ENCODE measurements at regions not wholly inside any gene's neighbourhood (a gene's known extent, or its start where the extent isn't known, plus 50 kb on each side); places are given as distances from the start of the nearest gene placed in this dataset.
"Not testable (repeated sequence)": the region's sequence is repeated elsewhere in the genome, so short reads cannot be mapped to it uniquely, and the experiment has no call there.

DNA sequence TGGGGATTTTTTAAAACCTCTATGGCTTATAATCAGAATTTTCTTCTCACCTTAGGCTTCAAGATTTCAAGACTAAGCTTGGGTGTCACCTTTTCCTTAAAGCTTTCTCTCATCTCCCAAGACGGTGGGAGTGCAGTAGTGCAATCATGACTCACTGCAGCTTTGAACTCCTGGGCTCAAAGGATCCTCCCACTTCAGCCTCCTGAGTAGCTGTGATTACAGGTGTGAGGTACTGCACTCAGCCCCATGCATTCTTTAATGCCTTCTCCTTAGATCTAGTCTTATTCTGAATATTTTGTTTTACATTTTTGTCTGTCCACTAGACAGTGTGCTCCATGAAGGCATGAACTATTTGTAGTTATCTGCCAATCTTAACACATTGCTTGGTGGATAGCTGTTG, 55.7 kb upstream of the FAT3 start:
- DNase-seq (ENCODE audit: low spot score) = no peak

GRCh38 chr11:92167571-92167970, 57.0 kb upstream of the FAT3 start:
- DNase-seq (ENCODE audit: low spot score) = no peak

GRCh38 chr11:92166335-92166734, 58.3 kb upstream of the FAT3 start:
- DNase-seq (ENCODE audit: low spot score) = no peak

GRCh38 chr11:92163879-92164278, 60.7 kb upstream of the FAT3 start:
- DNase-seq (ENCODE audit: low spot score) = no peak

DNA sequence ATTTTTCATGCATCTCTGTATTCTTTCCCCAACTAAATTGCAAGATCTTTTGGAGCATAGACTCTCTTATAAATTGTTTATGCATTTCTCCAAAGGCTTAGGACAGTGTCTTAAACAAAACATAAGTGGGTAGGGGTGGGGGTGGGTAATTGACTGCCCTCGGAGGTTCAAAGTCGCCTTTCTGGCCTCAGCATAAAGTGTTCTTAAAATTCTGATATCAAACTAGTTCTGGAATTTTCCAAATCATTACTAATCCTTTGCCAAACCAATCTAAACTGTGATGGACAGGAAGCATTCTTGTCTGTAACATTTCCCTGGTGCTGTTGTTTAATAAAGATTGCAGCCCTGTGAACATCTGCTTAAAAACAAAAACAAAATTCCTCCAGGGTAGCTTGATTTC, 61.8 kb upstream of the FAT3 start:
- no peak for DNase-seq (ENCODE audit: low spot score)

GRCh38 chr11:92159931-92160330, 64.7 kb upstream of the FAT3 start:
- no peak for DNase-seq (ENCODE audit: low spot score)

- not testable (repeated sequence) for DNase-seq (ENCODE audit: low spot score)
Observed at GRCh38 chr11:92157390-92157789, 67.2 kb upstream of the FAT3 start.

DNA sequence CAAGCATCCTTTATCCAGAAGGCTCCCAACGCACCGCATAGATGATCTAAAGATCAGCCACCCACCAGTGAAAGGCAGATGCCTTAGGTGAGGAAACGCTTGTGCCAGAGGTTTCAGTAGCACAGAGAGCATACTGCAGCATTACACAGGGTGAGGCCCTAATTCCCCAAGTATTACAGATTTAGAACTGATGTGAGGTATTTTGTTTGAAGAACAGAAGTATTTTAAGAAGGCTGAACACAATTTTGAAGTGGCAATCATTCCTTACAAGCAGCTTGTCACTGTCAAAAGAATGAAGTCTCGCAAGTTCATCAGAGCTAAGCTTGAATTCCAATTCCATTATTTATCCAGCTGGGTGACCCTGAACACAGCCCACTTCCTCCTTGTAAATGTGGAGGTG, 70.0 kb upstream of the FAT3 start:
- DNase-seq (ENCODE audit: low spot score) = no peak

GRCh38 chr11:92154110-92154509, 70.5 kb upstream of the FAT3 start:
- no peak for DNase-seq (ENCODE audit: low spot score)

GRCh38 chr11:92153542-92153941, 71.1 kb upstream of the FAT3 start:
- DNase-seq (ENCODE audit: low spot score) = no peak

DNA sequence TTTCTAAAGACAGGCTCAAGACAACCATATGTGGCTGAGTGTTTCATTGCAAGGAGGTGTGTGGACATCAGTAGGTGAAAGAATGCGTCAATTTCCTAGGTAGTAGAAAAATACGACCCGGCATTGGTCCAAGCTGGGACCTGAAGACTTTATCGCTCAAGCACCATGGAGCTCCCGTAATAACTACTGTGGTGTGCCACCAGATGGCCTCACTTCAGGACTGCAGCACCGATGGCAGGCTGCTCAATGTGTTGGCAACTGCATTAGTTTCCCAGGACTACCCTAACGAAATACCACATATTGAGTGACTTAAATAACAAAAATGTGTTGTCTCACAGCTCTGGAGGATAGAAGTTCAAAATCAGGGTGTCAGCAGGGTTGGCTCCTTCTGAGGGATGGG, 72.4 kb upstream of the FAT3 start:
- no peak for DNase-seq (ENCODE audit: low spot score)

- DNase-seq (ENCODE audit: low spot score) = no peak
Observed at GRCh38 chr11:92149996-92150395, 74.6 kb upstream of the FAT3 start.

DNA sequence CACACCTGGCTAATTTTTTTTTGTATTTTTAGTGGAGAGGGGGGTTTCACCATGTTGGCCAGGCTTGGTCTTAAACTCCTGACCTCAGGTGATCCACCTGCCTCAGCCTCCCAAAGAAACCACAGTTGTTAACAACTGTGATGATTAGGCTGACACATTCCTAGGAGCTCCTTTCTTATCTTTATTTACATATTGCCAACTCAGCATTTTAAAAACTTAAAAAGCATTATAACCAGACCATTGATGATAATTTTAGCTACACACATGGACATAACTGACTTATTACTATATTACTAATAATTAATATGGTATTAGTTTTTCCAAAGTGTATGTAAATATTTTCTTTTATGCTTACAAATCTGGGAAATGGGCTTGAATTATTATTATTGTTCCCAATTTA, 82.9 kb upstream of the FAT3 start:
- no peak for DNase-seq (ENCODE audit: low spot score)

GRCh38 chr11:92141159-92141558, 83.5 kb upstream of the FAT3 start:
- no peak for DNase-seq (ENCODE audit: low spot score)

GRCh38 chr11:92140021-92140420, 84.6 kb upstream of the FAT3 start:
- no peak for DNase-seq (ENCODE audit: low spot score)

DNA sequence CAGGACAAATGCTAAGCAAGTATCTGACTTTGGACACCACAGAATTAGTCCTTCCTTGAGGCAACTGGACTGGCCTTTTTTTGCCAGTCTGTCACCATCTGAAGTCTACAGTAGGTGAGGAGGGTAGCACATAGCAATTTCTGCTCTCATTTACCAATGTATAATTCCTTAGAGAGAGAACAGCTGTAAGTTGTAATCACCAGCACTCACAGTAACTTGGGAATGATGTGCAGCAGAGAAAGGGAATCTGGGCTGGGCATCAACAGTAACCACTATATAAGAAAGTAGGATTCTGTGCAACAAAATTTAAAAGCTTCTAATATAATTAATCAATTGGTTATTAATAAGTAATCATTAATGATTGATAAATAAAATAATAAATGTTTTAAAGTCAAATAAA, 86.3 kb upstream of the FAT3 start:
- no peak for DNase-seq (ENCODE audit: low spot score)

DNA sequence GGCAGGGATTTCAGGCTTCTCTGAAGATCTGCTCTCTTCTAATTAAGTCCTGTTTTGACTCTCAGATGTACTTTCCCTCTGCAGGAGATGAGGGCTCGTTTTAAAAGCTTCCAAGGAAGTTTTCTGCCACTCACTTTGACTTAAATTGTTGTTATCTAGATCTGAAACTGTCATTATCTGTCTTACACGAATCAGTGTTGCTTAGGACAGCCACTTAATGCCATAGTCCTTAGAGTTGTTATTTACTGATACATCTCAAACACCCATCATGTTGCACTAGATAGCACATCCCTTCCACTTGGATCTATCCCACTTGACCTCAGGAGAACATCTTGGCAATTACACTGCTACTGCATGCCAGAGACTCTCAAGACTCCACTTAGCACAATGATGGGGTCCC, 86.9 kb upstream of the FAT3 start:
- no peak for DNase-seq (ENCODE audit: low spot score)

DNA sequence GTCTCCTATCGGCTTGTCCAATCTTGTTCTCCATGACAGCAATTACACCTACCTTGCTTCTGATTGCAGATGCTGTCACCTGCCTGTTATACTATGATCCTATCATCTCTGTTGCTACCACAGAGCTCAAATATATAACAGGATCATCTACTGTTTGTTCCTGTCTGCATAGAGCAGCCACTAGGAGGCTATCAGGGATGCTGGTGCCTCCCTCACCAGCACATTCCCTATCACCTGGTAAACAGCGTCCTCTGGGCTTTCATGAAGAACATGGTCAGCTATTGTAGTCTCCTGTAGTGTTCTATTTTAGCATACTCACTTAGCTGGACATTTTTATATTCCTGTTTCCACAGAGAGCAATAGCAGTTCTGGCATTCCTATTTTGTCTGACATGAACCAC, 87.8 kb upstream of the FAT3 start:
- no peak for DNase-seq (ENCODE audit: low spot score)

DNA sequence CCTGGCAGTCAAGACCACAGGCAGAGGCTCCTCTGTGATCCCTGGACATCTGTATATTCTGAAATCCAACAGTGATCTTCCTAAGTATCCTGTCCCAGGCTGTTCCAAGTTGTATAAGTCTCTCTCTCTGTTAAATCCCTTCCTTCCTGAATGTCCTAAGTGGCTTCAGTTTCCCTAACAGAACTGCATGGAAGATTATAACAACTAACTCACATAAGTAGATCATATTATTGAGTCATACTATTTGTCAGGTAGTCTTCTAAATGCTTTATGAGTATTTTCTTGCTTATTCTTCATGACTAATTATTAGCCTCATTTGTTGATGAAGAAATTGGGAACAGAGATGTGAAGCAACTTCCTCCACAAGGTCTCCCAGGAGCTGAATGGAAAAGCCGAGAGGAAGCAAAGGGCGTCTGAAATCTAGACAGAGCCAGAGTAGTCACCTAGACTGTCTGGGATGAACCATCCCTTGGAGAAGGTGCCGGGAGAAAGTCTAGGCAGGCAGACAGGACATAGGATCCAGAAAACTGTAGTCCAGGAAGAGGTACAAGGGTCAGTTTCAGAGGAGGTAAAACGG, 93.2 kb upstream of the FAT3 start:
- peak; percentile 15 for DNase-seq (ENCODE audit: low spot score)

- no peak for DNase-seq (ENCODE audit: low spot score)
Observed at GRCh38 chr11:92130421-92130831, 94.2 kb upstream of the FAT3 start.

- DNase-seq (ENCODE audit: low spot score) = no peak
Observed at GRCh38 chr11:92129811-92130210, 94.8 kb upstream of the FAT3 start.

- no peak for DNase-seq (ENCODE audit: low spot score)
Observed at GRCh38 chr11:92128026-92128425, 96.6 kb upstream of the FAT3 start.

GRCh38 chr11:92125321-92125720, 99.3 kb upstream of the FAT3 start:
- DNase-seq (ENCODE audit: low spot score) = no peak

- no peak for DNase-seq (ENCODE audit: low spot score)
Observed at GRCh38 chr11:92123540-92123939, 101.1 kb upstream of the FAT3 start.

DNA sequence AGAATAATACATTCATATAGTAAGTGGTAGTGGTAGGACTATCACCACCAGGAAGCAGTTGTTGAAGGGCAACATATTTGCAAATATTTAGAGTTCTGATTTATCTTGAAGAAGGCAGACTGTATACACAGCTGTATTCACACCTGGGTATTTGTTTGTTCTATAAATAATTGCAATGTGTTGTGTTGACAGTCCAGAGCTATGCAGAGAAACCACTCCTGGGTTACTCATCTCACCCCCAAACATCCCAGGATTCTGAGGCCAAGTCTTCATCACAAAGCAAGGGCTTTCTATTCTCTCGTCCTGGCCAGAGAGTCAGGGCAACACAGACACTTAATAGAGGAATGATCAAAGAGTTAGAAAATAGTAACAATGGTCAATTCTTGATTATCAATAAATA, 102.1 kb upstream of the FAT3 start:
- DNase-seq (ENCODE audit: low spot score) = no peak
